ENCODE measurements at regions not wholly inside any gene's neighbourhood (a gene's known extent, or its start where the extent isn't known, plus 50 kb on each side); places are given as distances from the start of the nearest gene placed in this dataset.

- H3K27ac Mint-ChIP-seq, result no peak overlapping the region
- H3K27me3 Mint-ChIP-seq (ENCODE audit: low read depth, poor library complexity), result peaks cover 15% of the 10 kb centered on the region
- TF ChIP-seq CTCF (IDR thresholded peaks at IDR 0.05), result no peak
- H3K36me3 Mint-ChIP-seq (ENCODE audit: low read depth), result no peaks in the 10 kb centered on the region
- H3K9me3 Mint-ChIP-seq, result no peaks in the 10 kb centered on the region
- no peak overlapping the region for H3K4me3 Mint-ChIP-seq
- peaks cover 68% of the 10 kb centered on the region for H3K4me1 Mint-ChIP-seq
- DNase-seq, result no peak
Observed at GRCh38 chr15:38622304-38622703, 57.7 kb upstream of the RASGRP1 start.

GRCh38 chr15:38622908-38623307, 58.3 kb upstream of the RASGRP1 start:
- peaks cover 15% of the 10 kb centered on the region for H3K27me3 Mint-ChIP-seq (ENCODE audit: low read depth, poor library complexity)
- no peak overlapping the region for H3K27ac Mint-ChIP-seq
- no peak for DNase-seq

GRCh38 chr15:38623744-38624143, 59.1 kb upstream of the RASGRP1 start:
- Mint-ChIP-seq H3K4me1 (peaks cover 61% of the 10 kb centered on the region), H3K9me3 (no peaks in the 10 kb centered on the region), H3K4me3 (no peak overlapping the region), H3K36me3 (ENCODE audit: low read depth) (no peaks in the 10 kb centered on the region), H3K27ac (no peak overlapping the region), H3K27me3 (ENCODE audit: low read depth, poor library complexity) (peaks cover 12% of the 10 kb centered on the region)
- TF ChIP-seq CTCF (IDR thresholded peaks at IDR 0.05), result no peak
- no peak for DNase-seq

More at GRCh38 chr15:38622908-38623307, 58.3 kb upstream of the RASGRP1 start:
- Mint-ChIP-seq H3K4me3 (no peak overlapping the region), H3K4me1 (peaks cover 68% of the 10 kb centered on the region), H3K36me3 (ENCODE audit: low read depth) (no peaks in the 10 kb centered on the region), H3K9me3 (no peaks in the 10 kb centered on the region)
- TF ChIP-seq CTCF (IDR thresholded peaks at IDR 0.05), result no peak

- no peak for TF ChIP-seq CTCF (IDR thresholded peaks at IDR 0.05)
- H3K27ac Mint-ChIP-seq, result no peak overlapping the region
- no peaks in the 10 kb centered on the region for H3K9me3 Mint-ChIP-seq
- peaks cover 56% of the 10 kb centered on the region for H3K4me1 Mint-ChIP-seq
- H3K27me3 Mint-ChIP-seq (ENCODE audit: low read depth, poor library complexity), result peaks cover 9% of the 10 kb centered on the region
- H3K36me3 Mint-ChIP-seq (ENCODE audit: low read depth), result no peaks in the 10 kb centered on the region
- DNase-seq, result no peak
- H3K4me3 Mint-ChIP-seq, result no peak overlapping the region
Observed at GRCh38 chr15:38624244-38625205, 59.9 kb upstream of the RASGRP1 start.

- H3K9me3 Mint-ChIP-seq, result no peaks in the 10 kb centered on the region
Observed at GRCh38 chr15:38625886-38626285, 61.3 kb upstream of the RASGRP1 start.

More at GRCh38 chr15:38625886-38626285, 61.3 kb upstream of the RASGRP1 start:
- Mint-ChIP-seq H3K27ac (no peak overlapping the region), H3K27me3 (ENCODE audit: low read depth, poor library complexity) (no peaks in the 10 kb centered on the region), H3K4me3 (no peak overlapping the region), H3K36me3 (ENCODE audit: low read depth) (no peaks in the 10 kb centered on the region), H3K4me1 (peaks cover 42% of the 10 kb centered on the region)
- DNase-seq, result no peak
- TF ChIP-seq CTCF (IDR thresholded peaks at IDR 0.05), result no peak

Measured in nephron progenitor cell (in vitro differentiated cells).